Activated T-helper 1 cell treated with anti-CD3 and anti-CD28 coated beads, Interleukin-12 subunit alpha, Interleukin-12 subunit beta, Interleukin-2, Interleukin-4 antibody, amounts not matched to agents 30 ng/mL and 10 ng/mL and 1 ng/mL, durations not matched to agents 14 hours and 24 hours and 36 hours (primary cell): ENCODE measurements at regions not wholly inside any gene's neighbourhood (a gene's known extent, or its start where the extent isn't known, plus 50 kb on each side); places are given as distances from the start of the nearest gene placed in this dataset.

Experiments
- DNase-seq: peaks from one replicate; pipeline ENCODE4 v3.0.0; 2021; ENCODE audit warnings: low spot score
- H3K27ac Mint-ChIP-seq: one replicate; pipeline ENCODE4 v1.8.0; 2021; ENCODE audit warnings: mild to moderate bottlenecking, mixed read lengths
- H3K27me3 Mint-ChIP-seq: one replicate; pipeline ENCODE4 v1.8.0; 2022; ENCODE audit warnings: mild to moderate bottlenecking, moderate library complexity, mixed read lengths; ENCODE audit not compliant: insufficient read depth
- H3K36me3 Mint-ChIP-seq: one replicate; pipeline ENCODE4 v1.8.0; 2021; ENCODE audit warnings: low read depth, mixed read lengths
- H3K4me1 Mint-ChIP-seq: one replicate; pipeline ENCODE4 v1.8.0; 2021; ENCODE audit warnings: low read depth, mixed read lengths
- H3K4me3 Mint-ChIP-seq: one replicate; pipeline ENCODE4 v1.8.0; 2021; ENCODE audit warnings: mild to moderate bottlenecking, moderate library complexity, mixed read lengths
- H3K9me3 Mint-ChIP-seq: one replicate; pipeline ENCODE4 v1.8.0; 2021; ENCODE audit warnings: mixed read lengths
- intact Hi-C: fragments of 100-400 bp; cut with micrococcal nuclease; formaldehyde crosslinking; loops from one replicate; pipeline ENCODE4 v1.15.1; 2024

- H3K27ac Mint-ChIP-seq, result no peak overlapping the region
- no peaks in the 10 kb centered on the region for H3K36me3 Mint-ChIP-seq
- H3K9me3 Mint-ChIP-seq, result peaks cover 7% of the 10 kb centered on the region
- no peak overlapping the region for H3K4me3 Mint-ChIP-seq
- DNase-seq, result no peak
- no peaks in the 10 kb centered on the region for H3K27me3 Mint-ChIP-seq
- H3K4me1 Mint-ChIP-seq, result no peaks in the 10 kb centered on the region
- intact Hi-C loops, result no loop called here
These were observed 548.2 kb upstream of the CLINT1 start for GRCh38 chr5:158406884-158407823.

- Mint-ChIP-seq H3K27me3 (no peaks in the 10 kb centered on the region), H3K9me3 (peaks cover 11% of the 10 kb centered on the region), H3K36me3 (no peaks in the 10 kb centered on the region), H3K4me3 (no peak overlapping the region), H3K27ac (no peak overlapping the region), H3K4me1 (no peaks in the 10 kb centered on the region)
- intact Hi-C loops, result no loop called here
- no peak for DNase-seq
These were observed 539.6 kb upstream of the CLINT1 start for GRCh38 chr5:158398360-158399201.

DNA sequence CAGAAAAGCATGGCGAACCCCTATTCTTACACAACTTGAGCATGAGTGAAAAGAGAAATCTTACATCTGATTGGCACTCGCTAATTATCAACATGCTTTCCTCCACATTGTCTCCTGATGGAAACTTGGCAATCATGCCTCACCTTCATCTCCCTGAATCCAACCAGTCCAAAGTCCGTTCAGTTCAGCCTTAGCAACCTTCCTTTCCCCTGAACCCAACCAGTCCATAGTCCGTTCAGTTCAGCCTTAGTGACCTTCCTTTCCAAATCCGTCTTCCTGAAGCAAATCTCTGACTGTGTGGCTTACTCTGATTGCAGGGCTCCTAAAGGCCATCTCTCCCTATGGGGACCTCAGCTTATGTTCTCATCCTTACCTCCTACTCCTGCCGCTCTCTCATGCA, 538.3 kb upstream of the CLINT1 start:
- H3K36me3 Mint-ChIP-seq, result no peaks in the 10 kb centered on the region
- no peaks in the 10 kb centered on the region for H3K4me1 Mint-ChIP-seq
- intact Hi-C loops, result no loop called here
- H3K4me3 Mint-ChIP-seq, result no peak overlapping the region
- DNase-seq, result no peak
- H3K27ac Mint-ChIP-seq, result no peak overlapping the region
- no peaks in the 10 kb centered on the region for H3K27me3 Mint-ChIP-seq
- H3K9me3 Mint-ChIP-seq, result peaks cover 4% of the 10 kb centered on the region

DNA sequence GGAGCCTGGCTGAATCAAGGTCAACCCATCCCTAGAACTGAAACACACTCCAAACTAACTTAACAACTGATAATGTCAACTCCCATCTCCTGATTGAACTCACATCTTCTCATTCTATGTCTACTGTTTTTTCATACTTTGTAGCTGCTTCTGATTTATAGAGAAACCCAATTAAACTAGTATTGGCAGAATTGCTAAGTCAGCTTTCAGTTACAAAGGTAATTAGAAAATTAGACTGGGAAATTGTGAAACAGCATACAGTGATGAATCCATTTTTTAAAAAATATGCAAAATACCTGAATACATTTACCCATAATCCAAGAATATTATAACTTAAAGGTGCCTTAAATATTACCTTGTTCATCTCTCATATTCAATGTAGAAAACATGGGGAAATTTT, 535.2 kb upstream of the CLINT1 start:
- Mint-ChIP-seq H3K9me3 (peaks cover 4% of the 10 kb centered on the region), H3K4me3 (no peak overlapping the region), H3K27ac (no peak overlapping the region), H3K36me3 (no peaks in the 10 kb centered on the region), H3K27me3 (no peaks in the 10 kb centered on the region), H3K4me1 (no peaks in the 10 kb centered on the region)
- intact Hi-C loops, result no loop called here
- DNase-seq, result no peak

DNA sequence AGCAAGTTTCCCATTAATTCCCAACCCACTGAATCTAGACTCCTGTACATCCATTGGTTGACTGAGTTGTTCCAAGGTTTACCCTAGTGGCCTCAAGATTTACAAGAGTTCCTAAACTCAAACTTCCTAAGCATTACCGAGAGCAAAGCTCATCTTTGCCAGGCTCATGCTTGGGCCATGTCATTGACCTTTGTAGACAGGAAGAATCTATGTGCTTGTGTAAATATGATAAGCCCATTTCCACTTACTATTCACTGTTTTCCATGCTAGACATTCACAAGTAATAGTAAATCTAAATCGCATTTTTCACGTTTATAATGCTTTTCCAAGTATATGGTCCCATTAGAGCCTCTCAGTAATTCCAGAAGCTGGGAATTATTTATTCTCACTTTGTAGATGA, 534.5 kb upstream of the CLINT1 start:
- Mint-ChIP-seq H3K9me3 (peaks cover 4% of the 10 kb centered on the region), H3K27ac (no peak overlapping the region), H3K4me3 (no peak overlapping the region), H3K36me3 (no peaks in the 10 kb centered on the region), H3K4me1 (no peaks in the 10 kb centered on the region), H3K27me3 (no peaks in the 10 kb centered on the region)
- intact Hi-C loops, result no loop called here
- no peak for DNase-seq

DNA sequence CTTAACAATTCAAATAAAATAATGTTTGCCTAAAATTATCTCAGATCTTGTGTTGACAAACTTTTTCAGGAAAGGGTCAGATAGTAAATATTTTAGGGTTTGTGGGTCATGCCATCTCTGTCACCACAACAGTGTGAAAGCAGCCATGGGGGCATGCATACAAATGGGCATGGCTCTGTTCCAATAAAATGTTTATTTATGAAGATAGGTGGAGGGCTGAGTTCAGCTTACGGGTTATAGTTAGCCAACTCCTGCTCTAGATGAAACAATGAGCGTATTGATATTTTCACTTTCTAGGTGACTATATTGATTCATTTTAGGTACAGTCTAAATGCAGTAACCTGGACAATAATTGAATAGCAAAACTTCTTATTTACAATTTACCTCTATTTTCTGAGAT, 533.8 kb upstream of the CLINT1 start:
- Mint-ChIP-seq H3K27ac (no peak overlapping the region), H3K4me1 (no peaks in the 10 kb centered on the region), H3K27me3 (no peaks in the 10 kb centered on the region), H3K36me3 (no peaks in the 10 kb centered on the region), H3K4me3 (no peak overlapping the region), H3K9me3 (peaks cover 4% of the 10 kb centered on the region)
- DNase-seq, result no peak
- intact Hi-C loops, result no loop called here

GRCh38 chr5:158390577-158390976, 531.6 kb upstream of the CLINT1 start:
- H3K27me3 Mint-ChIP-seq, result no peaks in the 10 kb centered on the region

GRCh38 chr5:158389786-158390185, 530.8 kb upstream of the CLINT1 start:
- peaks cover 14% of the 10 kb centered on the region for H3K9me3 Mint-ChIP-seq

More at GRCh38 chr5:158390577-158390976, 531.6 kb upstream of the CLINT1 start:
- intact Hi-C loops, result no loop called here
- H3K4me3 Mint-ChIP-seq, result no peak overlapping the region
- no peak overlapping the region for H3K27ac Mint-ChIP-seq
- H3K4me1 Mint-ChIP-seq, result no peaks in the 10 kb centered on the region
- H3K9me3 Mint-ChIP-seq, result peaks cover 10% of the 10 kb centered on the region
- H3K36me3 Mint-ChIP-seq, result no peaks in the 10 kb centered on the region
- no peak for DNase-seq

DNA sequence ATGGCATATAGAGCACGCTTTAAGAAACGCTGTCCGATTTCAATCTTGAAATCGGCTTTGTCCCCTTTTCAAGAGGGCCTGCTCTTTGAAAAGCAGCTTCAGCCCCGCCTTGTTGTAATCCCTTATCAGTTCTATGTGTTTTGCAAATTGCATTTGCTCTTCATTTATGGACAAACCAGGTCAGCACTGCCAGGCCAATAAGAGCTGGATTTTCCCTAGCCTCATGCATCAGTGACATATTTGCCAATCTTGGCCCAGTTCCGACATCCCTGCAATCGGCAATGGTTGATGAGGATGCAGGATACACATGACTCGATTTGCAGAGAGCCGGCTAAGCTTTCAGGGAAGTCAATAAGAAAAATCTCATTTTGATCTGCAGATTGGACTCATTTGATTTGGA, 529.1 kb upstream of the CLINT1 start:
- no peaks in the 10 kb centered on the region for H3K36me3 Mint-ChIP-seq
- no peak overlapping the region for H3K27ac Mint-ChIP-seq
- intact Hi-C loops, result no loop called here
- no peak overlapping the region for H3K4me3 Mint-ChIP-seq
- H3K9me3 Mint-ChIP-seq, result peaks cover 21% of the 10 kb centered on the region
- no peaks in the 10 kb centered on the region for H3K27me3 Mint-ChIP-seq
- no peak for DNase-seq
- no peaks in the 10 kb centered on the region for H3K4me1 Mint-ChIP-seq

More at GRCh38 chr5:158389786-158390185, 530.8 kb upstream of the CLINT1 start:
- H3K27me3 Mint-ChIP-seq, result no peaks in the 10 kb centered on the region
- no peaks in the 10 kb centered on the region for H3K36me3 Mint-ChIP-seq
- DNase-seq, result no peak
- H3K4me3 Mint-ChIP-seq, result no peak overlapping the region
- H3K27ac Mint-ChIP-seq, result no peak overlapping the region
- H3K4me1 Mint-ChIP-seq, result no peaks in the 10 kb centered on the region
- intact Hi-C loops, result no loop called here

- DNase-seq, result no peak
- H3K4me3 Mint-ChIP-seq, result no peak overlapping the region
- H3K4me1 Mint-ChIP-seq, result no peaks in the 10 kb centered on the region
- H3K27ac Mint-ChIP-seq, result no peak overlapping the region
- intact Hi-C loops, result no loop called here
- peaks cover 21% of the 10 kb centered on the region for H3K9me3 Mint-ChIP-seq
- no peaks in the 10 kb centered on the region for H3K27me3 Mint-ChIP-seq
- no peaks in the 10 kb centered on the region for H3K36me3 Mint-ChIP-seq
These were observed 528.6 kb upstream of the CLINT1 start for GRCh38 chr5:158387499-158387898.

GRCh38 chr5:158385982-158386381, 527.0 kb upstream of the CLINT1 start:
- no peak overlapping the region for H3K4me3 Mint-ChIP-seq
- H3K27ac Mint-ChIP-seq, result no peak overlapping the region

GRCh38 chr5:158384535-158385481, 525.9 kb upstream of the CLINT1 start:
- H3K4me1 Mint-ChIP-seq, result no peaks in the 10 kb centered on the region
- H3K9me3 Mint-ChIP-seq, result peaks cover 21% of the 10 kb centered on the region
- no peak overlapping the region for H3K4me3 Mint-ChIP-seq
- H3K27me3 Mint-ChIP-seq, result peaks cover 2% of the 10 kb centered on the region
- intact Hi-C loops, result no loop called here
- no peaks in the 10 kb centered on the region for H3K36me3 Mint-ChIP-seq
- no peak for DNase-seq
- no peak overlapping the region for H3K27ac Mint-ChIP-seq

More at GRCh38 chr5:158385982-158386381, 527.0 kb upstream of the CLINT1 start:
- DNase-seq, result no peak
- Mint-ChIP-seq H3K4me1 (no peaks in the 10 kb centered on the region), H3K27me3 (no peaks in the 10 kb centered on the region), H3K36me3 (no peaks in the 10 kb centered on the region), H3K9me3 (peaks cover 21% of the 10 kb centered on the region)
- intact Hi-C loops, result no loop called here
